ENCODE measurements at regions not wholly inside any gene's neighbourhood (a gene's known extent, or its start where the extent isn't known, plus 50 kb on each side); places are given as distances from the start of the nearest gene placed in this dataset.

- DNase-seq: no peak
Observed at GRCh38 chr3:34687671-34688070, 889.2 kb downstream of the PDCD6IP start.

- DNase-seq: no peak
Observed at GRCh38 chr3:34696831-34697230, 898.4 kb downstream of the PDCD6IP start.

GRCh38 chr3:34703053-34703452 is 904.6 kb downstream of the PDCD6IP start:
- no peak for DNase-seq

DNA sequence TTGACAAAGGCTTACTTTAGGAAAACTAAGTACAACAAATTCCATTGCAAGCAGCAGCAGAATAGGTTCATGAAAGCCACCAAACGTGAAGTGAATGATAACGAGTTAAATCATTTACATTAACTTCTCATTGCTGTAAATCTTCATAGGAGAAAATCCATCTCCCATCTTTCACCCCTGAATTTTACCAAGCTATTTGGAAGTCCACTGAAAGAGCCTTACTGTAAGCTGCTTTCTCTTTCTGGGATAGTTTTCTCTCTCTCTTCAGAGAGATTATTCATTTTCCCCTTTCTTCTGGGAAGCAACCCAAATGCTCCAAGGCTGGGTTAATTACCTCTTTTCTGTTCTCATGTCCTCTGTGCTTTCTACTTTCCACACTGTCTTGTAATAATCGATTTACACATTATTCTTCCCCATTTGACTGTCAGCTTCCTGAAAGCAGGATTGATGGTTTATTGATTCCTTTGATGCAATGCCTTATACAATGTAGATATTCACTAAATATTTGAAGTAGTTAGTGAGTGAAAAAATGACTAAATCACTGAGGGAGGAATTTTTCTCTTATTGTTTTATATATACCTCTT is 914.3 kb upstream of the ARPP21 start:
- DNase-seq: no peak

DNA sequence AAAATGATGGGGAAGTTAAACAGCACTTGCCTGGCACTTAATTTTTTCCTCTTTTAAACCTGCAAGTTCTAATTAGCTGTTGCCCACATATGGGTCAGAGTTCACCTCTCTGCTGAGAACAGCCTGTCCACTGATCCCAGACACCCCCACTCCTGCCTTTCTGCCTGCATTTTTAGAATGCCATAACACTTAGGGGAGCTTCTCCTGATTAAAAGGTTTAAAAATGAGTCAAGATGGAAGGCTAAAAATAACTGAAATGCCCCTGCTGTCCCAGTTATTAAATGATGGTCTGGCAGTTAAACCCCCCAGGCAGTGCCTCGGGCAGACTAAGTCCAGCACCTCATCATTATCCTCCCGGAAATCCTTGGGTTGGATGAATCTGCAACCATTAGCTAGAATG is 913.6 kb upstream of the ARPP21 start:
- DNase-seq: no peak

GRCh38 chr3:34727700-34728099 is 911.6 kb upstream of the ARPP21 start:
- no peak for DNase-seq

- no peak for DNase-seq
Observed at GRCh38 chr3:34742151-34742550, 897.2 kb upstream of the ARPP21 start.

GRCh38 chr3:34758630-34759261 is 880.6 kb upstream of the ARPP21 start:
- no peak for DNase-seq

DNA sequence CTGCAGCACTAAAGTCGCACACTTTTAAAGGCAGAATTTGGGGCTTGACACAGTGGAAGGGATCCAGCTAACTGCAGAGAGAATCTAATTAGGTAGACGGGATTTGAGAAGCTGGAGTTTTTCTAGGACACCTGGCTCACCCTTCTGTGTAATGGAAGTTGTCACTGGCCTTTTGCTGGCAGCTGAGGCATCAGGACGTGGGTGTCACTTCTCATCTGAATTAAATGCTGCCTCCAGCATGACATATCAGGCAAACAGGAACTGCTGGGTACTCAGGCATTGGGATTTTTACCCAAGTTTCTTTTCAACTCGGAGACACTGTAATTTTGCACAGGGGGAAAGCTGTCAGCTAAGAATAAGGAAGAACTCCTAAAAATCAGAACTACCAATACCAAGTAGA is 861.9 kb upstream of the ARPP21 start:
- DNase-seq: no peak

DNA sequence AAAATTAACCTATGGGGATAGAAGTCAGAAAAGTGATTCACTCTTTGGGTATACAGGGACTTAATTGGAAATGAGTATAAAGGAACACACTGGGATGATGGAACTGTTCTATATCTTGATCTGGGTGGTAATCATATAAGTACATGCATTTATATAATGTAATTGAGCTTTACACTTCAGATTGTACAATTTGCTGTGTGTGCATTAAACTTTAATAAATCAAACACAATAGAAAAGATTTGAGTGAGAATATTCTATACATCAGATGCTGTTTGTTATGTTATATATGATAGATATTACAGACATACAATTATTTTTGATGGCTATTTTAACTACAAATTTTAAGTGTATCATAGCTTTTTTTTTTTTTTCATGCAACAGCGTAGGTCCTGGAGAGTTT is 860.2 kb upstream of the ARPP21 start:
- DNase-seq: no peak

DNA sequence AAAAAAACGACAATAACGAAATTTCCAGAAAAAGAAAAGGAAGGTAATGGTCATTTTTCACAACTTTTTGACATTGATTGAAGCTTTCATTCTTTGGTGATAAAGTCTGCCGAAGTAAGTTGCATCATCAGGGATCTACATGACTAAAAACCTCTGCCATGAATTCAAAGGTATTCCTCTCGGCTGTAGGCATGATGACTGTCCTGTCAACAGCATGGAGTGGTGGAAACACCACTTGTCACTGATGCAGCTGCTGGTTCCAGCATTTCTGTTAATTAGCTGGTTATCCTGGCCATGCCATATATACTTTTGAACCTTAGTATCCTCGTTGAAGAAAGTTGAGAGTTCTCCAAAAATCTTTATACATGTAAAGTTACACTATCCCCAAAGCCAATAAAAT is 859.0 kb upstream of the ARPP21 start:
- DNase-seq: no peak

DNA sequence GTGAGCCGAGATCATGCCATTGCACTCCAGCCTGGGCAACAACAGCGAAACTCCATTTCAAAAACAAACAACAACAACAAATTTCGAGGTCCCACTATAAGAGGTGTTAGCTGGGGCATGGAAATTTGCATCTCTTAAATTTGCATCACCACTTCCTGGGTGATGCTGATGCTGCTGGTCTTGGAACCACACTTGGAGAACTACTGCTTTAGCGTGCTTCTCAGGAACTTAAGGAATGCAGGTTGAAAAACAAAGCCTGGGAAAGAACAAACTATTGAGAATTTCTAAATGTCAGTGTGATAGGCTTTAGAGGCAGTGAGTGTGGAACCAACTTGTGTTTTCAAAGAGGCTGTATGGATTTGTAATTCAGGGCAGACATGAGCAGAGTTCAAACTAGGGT is 858.4 kb upstream of the ARPP21 start:
- no peak for DNase-seq

GRCh38 chr3:34782871-34783270 is 856.5 kb upstream of the ARPP21 start:
- DNase-seq: no peak

GRCh38 chr3:34783876-34784275 is 855.4 kb upstream of the ARPP21 start:
- DNase-seq: no peak

DNA sequence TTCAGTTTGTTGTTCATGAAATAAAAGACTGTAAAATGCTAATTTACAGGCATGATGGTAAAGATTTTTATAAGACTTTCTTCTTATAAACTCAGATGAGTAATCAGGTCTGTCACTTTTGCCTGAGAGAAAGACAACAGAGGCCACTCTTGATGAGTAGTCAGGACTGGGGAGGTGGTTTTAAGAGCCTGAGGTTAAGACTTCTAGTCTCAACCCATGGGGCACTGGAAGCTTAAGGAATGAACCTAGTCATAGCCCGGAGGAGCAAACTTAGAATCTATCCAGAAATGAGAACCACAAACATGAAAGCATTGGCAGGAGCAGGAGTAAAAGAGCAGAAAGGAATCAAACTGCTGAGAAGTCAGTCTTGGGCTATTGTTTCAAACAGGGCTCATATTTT is 846.3 kb upstream of the ARPP21 start:
- DNase-seq: no peak

- no peak for DNase-seq
Observed at GRCh38 chr3:34807611-34808010, 831.7 kb upstream of the ARPP21 start.

- no peak for DNase-seq
Observed at GRCh38 chr3:34808287-34808686, 831.0 kb upstream of the ARPP21 start.

DNA sequence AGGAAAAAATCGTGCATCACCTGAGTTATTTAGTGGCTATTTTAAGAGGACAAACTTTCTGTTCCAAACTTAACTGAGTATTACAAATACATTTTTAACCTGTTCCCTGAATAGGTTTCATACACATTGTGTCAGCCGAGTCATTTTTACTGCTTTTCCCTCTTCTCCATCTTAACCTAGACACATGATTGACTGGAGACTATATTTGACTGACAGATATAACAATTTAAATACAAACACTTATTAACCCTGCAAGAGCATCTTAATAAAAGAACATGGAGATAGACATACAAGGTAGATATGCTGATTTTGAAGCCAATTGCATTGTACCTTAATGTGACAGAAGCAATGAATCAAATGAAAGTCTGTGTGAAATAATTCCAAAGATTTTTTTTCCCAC is 810.5 kb upstream of the ARPP21 start:
- DNase-seq: no peak

GRCh38 chr3:34832865-34833508 is 806.3 kb upstream of the ARPP21 start:
- no peak for DNase-seq

DNA sequence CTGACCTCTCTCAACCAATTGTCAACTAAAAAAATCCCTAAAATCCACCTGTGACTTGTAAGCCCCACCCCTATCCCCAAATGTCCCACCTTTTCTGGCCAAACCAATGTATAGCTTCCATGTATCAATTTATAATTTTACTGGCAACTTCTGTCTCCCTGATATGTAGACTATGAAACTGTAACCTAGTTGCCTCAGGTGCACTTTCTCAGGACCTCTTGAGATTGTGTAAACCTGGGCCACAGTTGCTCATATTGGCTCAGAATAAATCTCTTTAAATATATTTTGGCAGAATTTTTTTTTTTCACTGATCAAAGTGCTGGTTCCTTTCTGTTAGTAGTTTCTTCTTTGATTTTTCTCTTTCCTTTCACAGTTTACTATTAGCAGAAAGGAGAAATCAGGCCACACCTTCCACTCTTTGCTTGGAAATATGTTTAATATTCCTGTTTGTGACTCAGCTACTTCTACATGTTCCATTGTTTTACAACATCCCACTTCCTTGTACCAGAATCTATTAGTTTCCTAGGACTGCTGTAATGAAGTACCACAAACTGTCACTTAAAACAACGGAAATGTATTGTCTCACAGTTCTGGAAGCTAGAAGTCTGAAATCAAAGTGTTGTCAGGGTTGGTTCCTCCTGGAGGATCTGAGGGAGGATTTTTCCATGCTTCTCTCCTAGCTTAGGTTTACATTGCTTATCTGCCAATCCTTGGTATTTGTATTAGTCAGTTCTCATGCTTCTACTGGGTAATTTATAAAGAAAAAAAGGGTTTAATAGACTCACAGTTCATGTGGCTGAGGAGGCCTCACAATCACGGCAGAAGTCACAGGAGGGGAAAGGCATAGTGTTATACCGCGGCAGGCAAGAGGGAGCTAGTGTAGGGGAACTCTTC is 801.2 kb upstream of the ARPP21 start:
- no peak for DNase-seq

DNA sequence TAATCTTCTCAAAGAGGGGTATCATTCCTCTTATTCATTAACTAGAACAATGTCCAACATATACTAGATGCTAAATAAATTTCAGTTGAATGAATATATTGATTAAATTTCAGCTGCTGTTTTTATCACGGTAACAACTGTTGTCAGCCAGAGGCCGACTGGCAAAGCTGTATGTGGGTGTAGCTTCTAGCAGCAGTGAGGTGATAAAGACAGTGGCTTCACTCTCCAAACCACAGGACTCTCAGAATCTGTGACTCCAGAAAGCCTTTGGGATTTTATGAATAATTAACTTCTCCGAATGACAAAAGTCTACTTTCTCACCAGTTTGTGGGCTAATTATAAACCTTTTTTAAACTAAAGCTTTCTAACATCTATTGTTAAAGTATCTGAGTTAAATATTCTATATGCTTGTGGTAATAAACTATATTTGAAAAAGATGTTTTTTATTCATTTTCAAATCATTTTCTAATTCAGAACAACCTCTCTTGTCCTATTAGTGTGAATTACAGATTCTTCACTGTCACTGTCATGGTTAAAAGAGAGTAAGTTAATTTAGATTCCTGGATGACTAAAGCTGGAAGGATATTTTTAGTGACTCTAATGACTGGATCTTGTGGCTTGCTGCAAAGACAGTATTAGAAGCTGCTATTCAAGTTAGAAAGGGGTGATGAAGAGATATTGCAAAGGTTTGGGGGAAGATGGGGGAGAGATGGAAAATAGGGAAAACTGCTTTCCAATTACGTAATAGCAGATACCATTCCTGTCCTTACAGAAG is 796.4 kb upstream of the ARPP21 start:
- no peak for DNase-seq

DNA sequence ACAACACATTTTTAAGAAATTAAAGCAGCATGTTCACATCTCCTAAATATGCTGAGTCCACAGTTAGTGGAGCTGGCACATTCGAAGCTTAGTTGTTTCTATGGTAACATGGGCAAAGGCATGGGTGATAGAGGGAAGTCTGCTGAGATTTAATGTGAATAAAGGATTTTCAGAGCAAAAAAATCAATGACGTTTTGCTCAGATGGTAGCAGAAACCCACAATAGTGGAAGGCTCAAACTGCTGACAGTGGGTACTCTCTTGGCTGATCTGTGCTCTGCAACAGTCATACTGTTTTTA is 795.1 kb upstream of the ARPP21 start:
- no peak for DNase-seq

DNA sequence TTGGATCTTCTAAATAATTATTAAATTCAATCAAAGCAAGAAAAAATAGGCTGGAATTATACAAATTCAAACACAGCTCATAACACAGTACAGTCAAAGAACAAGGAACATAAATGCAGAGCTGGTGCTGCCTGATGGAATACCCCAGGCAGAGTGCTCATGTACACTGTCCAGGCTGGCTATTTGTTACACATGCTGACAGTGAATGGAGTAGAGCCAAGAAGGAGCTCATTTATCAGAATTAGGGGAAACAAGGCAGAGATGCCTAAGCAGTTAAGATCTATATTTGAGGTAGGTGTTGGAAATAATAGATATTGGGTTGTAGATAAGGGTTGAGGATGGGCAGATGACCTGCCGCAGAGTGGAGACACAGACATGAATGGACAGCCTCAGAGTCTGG is 788.2 kb upstream of the ARPP21 start:
- DNase-seq: no peak
